ENCODE measurements at regions not wholly inside any gene's neighbourhood (a gene's known extent, or its start where the extent isn't known, plus 50 kb on each side); places are given as distances from the start of the nearest gene placed in this dataset.
A peak's percentile ranks its signal among the peaks of the same experiment; 100 is the strongest.

GRCh38 chr20:11976966-11977365, 59.3 kb downstream of the BTBD3 start:
- TF ChIP-seq CTCF (IDR thresholded peaks at IDR 0.05) (no peak), POLR2A (IDR thresholded peaks at IDR 0.05) (no peak)
- H3K4me3 ChIP-seq (ENCODE audit: low read depth, poor library complexity, severe bottlenecking): no peak overlapping the region
- intact Hi-C loops (cut with DNase I; ENCODE audit: low total_unique reads): no loop called here
- 77 to 86% methylated on average over 5 of the region's 5 CpGs for WGBS, 2 donors
- DNase-seq (ENCODE audit: low spot score in 2 of 2): no peak

- WGBS, 2 donors: 86 to 89% methylated on average over 1 of the region's 1 CpG
- intact Hi-C loops (cut with DNase I; ENCODE audit: low total_unique reads): no loop called here
- TF ChIP-seq POLR2A (IDR thresholded peaks at IDR 0.05) (no peak), CTCF (IDR thresholded peaks at IDR 0.05) (no peak)
- H3K4me3 ChIP-seq (ENCODE audit: low read depth, poor library complexity, severe bottlenecking): no peak overlapping the region
- no peak for DNase-seq (ENCODE audit: low spot score in 2 of 2)
Measured at GRCh38 chr20:11978496-11978895, 60.8 kb downstream of the BTBD3 start.

GRCh38 chr20:11979306-11979990, 61.8 kb downstream of the BTBD3 start:
- 39 to 57% methylated on average over 5 of the region's 5 CpGs for WGBS, 2 donors
- intact Hi-C loops (cut with DNase I; ENCODE audit: low total_unique reads): no loop called here
- TF ChIP-seq CTCF (IDR thresholded peaks at IDR 0.05) (no peak), POLR2A (IDR thresholded peaks at IDR 0.05) (no peak)
- no peak overlapping the region for H3K4me3 ChIP-seq (ENCODE audit: low read depth, poor library complexity, severe bottlenecking)
- no peak for DNase-seq (ENCODE audit: low spot score in 2 of 2)

GRCh38 chr20:11980263-11980662, 62.6 kb downstream of the BTBD3 start:
- TF ChIP-seq CTCF (IDR thresholded peaks at IDR 0.05) (no peak), POLR2A (IDR thresholded peaks at IDR 0.05) (no peak)
- 46 to 79% methylated on average over 2 of the region's 2 CpGs for WGBS, 2 donors
- DNase-seq (ENCODE audit: low spot score in 2 of 2): no peak
- intact Hi-C loops (cut with DNase I; ENCODE audit: low total_unique reads): loop anchor here (10.0 kb wide), 1 partner anchor 1545 kb away; no protein-coding TSS in a partner anchor
- H3K4me3 ChIP-seq (ENCODE audit: low read depth, poor library complexity, severe bottlenecking): no peak overlapping the region

- intact Hi-C loops (cut with DNase I; ENCODE audit: low total_unique reads): loop anchor here (10.0 kb wide), 1 partner anchor 1543 kb away; no protein-coding TSS in a partner anchor
- H3K4me3 ChIP-seq (ENCODE audit: low read depth, poor library complexity, severe bottlenecking): no peak overlapping the region
- TF ChIP-seq POLR2A (IDR thresholded peaks at IDR 0.05) (no peak), CTCF (IDR thresholded peaks at IDR 0.05) (peak in 1 of 3 donors; percentile 18)
- DNase-seq (ENCODE audit: low spot score in 2 of 2): no peak
- WGBS, 2 donors: 85 to 91% methylated on average over 4 of the region's 4 CpGs
Measured at GRCh38 chr20:11981366-11981947, 63.8 kb downstream of the BTBD3 start.

All from lower leg skin (tissue), 4 donors.